ENCODE measurements at regions not wholly inside any gene's neighbourhood (a gene's known extent, or its start where the extent isn't known, plus 50 kb on each side); places are given as distances from the start of the nearest gene placed in this dataset.

DNA sequence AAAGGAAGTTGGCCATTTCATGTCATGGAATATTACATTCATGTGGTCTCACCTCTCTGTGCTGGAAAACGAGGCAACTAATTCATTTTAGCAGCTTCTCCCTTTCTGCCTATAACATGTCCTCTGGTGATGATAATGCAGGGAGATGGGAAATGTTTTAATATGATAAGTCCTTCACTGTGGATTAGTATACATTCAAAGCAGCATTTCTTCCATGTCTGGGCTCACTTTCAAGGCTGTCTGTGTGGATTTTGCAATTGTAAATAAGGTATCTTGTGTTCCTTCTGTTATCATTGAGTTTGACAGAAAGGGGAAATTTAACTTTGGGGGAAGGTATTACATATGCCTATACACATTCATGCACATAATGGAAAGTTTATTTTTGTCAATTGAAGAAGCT, 374.7 kb upstream of the DAB1 start:
- Histone ChIP-seq H3K79me2 (ENCODE audit: low read length) (no peaks in the 10 kb centered on the region), H3K4me1 (ENCODE audit: insufficient read depth, low read length) (no peaks in the 10 kb centered on the region), H3K9ac (ENCODE audit: low read length) (no peak overlapping the region), H3K4me2 (ENCODE audit: low read length) (no peak overlapping the region), H3K27me3 (ENCODE audit: low read length) (no peaks in the 10 kb centered on the region), H3K4me3 (ENCODE audit: low read length) (no peak overlapping the region), H3K27ac (ENCODE audit: low read length) (no peak overlapping the region), H3K9me2 (replicated peaks; ENCODE audit: low read length) (no peaks in the 10 kb centered on the region), H3K9me3 (ENCODE audit: low read length) (peaks cover 4% of the 10 kb centered on the region; the same call in 1 of the 2 replicates), H2AFZ (ENCODE audit: low read length) (no peak overlapping the region), H4K20me1 (ENCODE audit: low read length) (no peaks in the 10 kb centered on the region), H3K36me3 (ENCODE audit: low read depth, low read length) (no peaks in the 10 kb centered on the region), H3F3A (ENCODE audit: low read length, unreplicated experiment) (no peaks in the 10 kb centered on the region)
- ChIA-PET POLR2A (ENCODE audit: unreplicated experiment) (no interaction called here), CTCF (no interaction called here)
- TF ChIP-seq CTCF (conservative IDR thresholded peaks at IDR 0.05; ENCODE audit: low read depth, low read length) (no peak), EZH2phosphoT487 (IDR thresholded peaks at IDR 0.05; ENCODE audit: borderline replicate concordance, low read length) (no peak), EZH2 (IDR thresholded peaks at IDR 0.05; ENCODE audit: low read length, unreplicated experiment) (no peak)
- BruUV-seq (replicated peaks), result no TSS peak
- DNase-seq (no peak), ATAC-seq (no peak)
- intact Hi-C loops (cut with micrococcal nuclease), result no loop called here

DNA sequence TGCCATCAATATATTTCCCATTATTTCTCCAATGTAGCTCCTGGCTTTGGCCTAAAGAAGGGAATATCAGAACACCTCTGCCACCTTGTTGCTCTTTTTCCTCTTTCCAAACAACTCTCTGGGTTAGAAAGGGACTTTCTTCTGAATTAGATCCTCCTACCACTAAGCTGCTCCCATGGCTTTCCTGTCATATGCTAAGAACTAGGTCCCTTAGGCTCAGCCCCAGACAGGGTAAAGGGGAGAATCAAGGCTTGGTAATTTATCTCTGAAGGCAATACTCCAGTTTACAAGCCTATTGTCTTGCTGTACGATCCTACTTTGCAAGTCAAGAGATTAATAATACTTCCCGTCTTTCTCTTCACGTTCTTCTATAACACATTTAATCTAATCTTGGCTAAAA, 373.2 kb upstream of the DAB1 start:
- Histone ChIP-seq H3K9ac (ENCODE audit: low read length) (no peak overlapping the region), H3K4me2 (ENCODE audit: low read length) (no peak overlapping the region), H3K4me1 (ENCODE audit: insufficient read depth, low read length) (no peaks in the 10 kb centered on the region), H2AFZ (ENCODE audit: low read length) (no peak overlapping the region), H3K36me3 (ENCODE audit: low read depth, low read length) (no peaks in the 10 kb centered on the region), H3F3A (ENCODE audit: low read length, unreplicated experiment) (no peaks in the 10 kb centered on the region), H3K4me3 (ENCODE audit: low read length) (no peak overlapping the region), H3K9me3 (ENCODE audit: low read length) (peaks cover 4% of the 10 kb centered on the region; the same call in 1 of the 2 replicates), H3K27ac (ENCODE audit: low read length) (no peak overlapping the region), H3K27me3 (ENCODE audit: low read length) (no peaks in the 10 kb centered on the region), H3K9me2 (replicated peaks; ENCODE audit: low read length) (no peaks in the 10 kb centered on the region), H4K20me1 (ENCODE audit: low read length) (no peaks in the 10 kb centered on the region), H3K79me2 (ENCODE audit: low read length) (no peaks in the 10 kb centered on the region)
- TF ChIP-seq EZH2 (IDR thresholded peaks at IDR 0.05; ENCODE audit: low read length, unreplicated experiment) (no peak), EZH2phosphoT487 (IDR thresholded peaks at IDR 0.05; ENCODE audit: borderline replicate concordance, low read length) (no peak), CTCF (conservative IDR thresholded peaks at IDR 0.05; ENCODE audit: low read depth, low read length) (no peak)
- ATAC-seq (no peak), DNase-seq (no peak)
- no TSS peak for BruUV-seq (replicated peaks)
- CTCF ChIA-PET, result no interaction called here
- intact Hi-C loops (cut with micrococcal nuclease), result no loop called here
- POLR2A ChIA-PET (ENCODE audit: unreplicated experiment), result no interaction called here

DNA sequence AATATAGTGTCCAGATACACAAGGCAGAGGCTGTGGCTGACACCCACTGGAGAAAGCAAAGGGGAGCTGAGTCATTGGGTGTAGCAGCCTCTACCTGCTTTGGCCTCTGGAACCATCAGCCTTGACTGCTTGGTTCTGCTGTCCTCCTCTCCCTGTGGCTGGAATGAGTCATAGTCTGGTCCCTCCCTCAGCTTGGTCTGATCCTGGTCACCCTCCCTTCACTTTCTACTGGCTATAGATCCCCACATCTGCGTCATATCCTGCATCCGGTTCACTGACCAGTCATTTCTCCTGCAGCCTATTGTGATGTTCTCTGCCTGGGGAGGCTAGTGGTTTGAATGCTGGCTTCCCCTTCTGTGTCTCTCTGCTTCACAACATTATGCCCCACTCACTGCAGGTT, 372.8 kb upstream of the DAB1 start:
- Histone ChIP-seq H3K4me1 (ENCODE audit: insufficient read depth, low read length) (no peaks in the 10 kb centered on the region), H3K4me2 (ENCODE audit: low read length) (no peak overlapping the region), H3K27me3 (ENCODE audit: low read length) (no peaks in the 10 kb centered on the region), H3F3A (ENCODE audit: low read length, unreplicated experiment) (no peaks in the 10 kb centered on the region), H3K9me2 (replicated peaks; ENCODE audit: low read length) (no peaks in the 10 kb centered on the region), H3K9ac (ENCODE audit: low read length) (no peak overlapping the region), H4K20me1 (ENCODE audit: low read length) (no peaks in the 10 kb centered on the region), H3K4me3 (ENCODE audit: low read length) (no peak overlapping the region), H3K9me3 (ENCODE audit: low read length) (peaks cover 4% of the 10 kb centered on the region; the same call in 1 of the 2 replicates), H2AFZ (ENCODE audit: low read length) (no peak overlapping the region), H3K79me2 (ENCODE audit: low read length) (no peaks in the 10 kb centered on the region), H3K36me3 (ENCODE audit: low read depth, low read length) (no peaks in the 10 kb centered on the region), H3K27ac (ENCODE audit: low read length) (no peak overlapping the region)
- intact Hi-C loops (cut with micrococcal nuclease), result no loop called here
- CTCF ChIA-PET, result no interaction called here
- POLR2A ChIA-PET (ENCODE audit: unreplicated experiment), result no interaction called here
- TF ChIP-seq CTCF (conservative IDR thresholded peaks at IDR 0.05; ENCODE audit: low read depth, low read length) (no peak), EZH2 (IDR thresholded peaks at IDR 0.05; ENCODE audit: low read length, unreplicated experiment) (no peak), EZH2phosphoT487 (IDR thresholded peaks at IDR 0.05; ENCODE audit: borderline replicate concordance, low read length) (no peak)
- no peak for ATAC-seq
- DNase-seq, result no peak
- BruUV-seq (replicated peaks), result no TSS peak

All from PC-3 (cell line).